Endothelial cell of umbilical vein (primary cell): ENCODE measurements at regions not wholly inside any gene's neighbourhood (a gene's known extent, or its start where the extent isn't known, plus 50 kb on each side); places are given as distances from the start of the nearest gene placed in this dataset.

ENCODE experiments used
- BruUV-seq: library from RNA; stranded (reverse); fragments of 400-500 nt; replicated peaks from 2 replicates; lab custom pipeline; 2021; lab: Mats Ljungman, UMichigan
- CTCF ChIA-PET: fragments of 300-600, 350-600 bp; sonication (Branson Sonifier 250); formaldehyde crosslinking; loops from one replicate; lab custom pipeline; 2021; ENCODE audit warnings: antibody characterized with exemption, inconsistent platforms; lab: Charles Lee
- POLR2A ChIA-PET: fragments of 300-600, 350-600 bp; sonication (Branson Sonifier 250); formaldehyde crosslinking; loops from one replicate; lab custom pipeline; 2021; ENCODE audit warnings: antibody characterized with exemption, inconsistent platforms; lab: Charles Lee
- DNase-seq: peaks from one replicate; pipeline ENCODE4 v3.0.0-alpha.2; 2011; ENCODE audit warnings: low read depth, low spot score
- FAIRE-seq: peaks from 2 replicates; lab custom pipeline; 2011; peaks lifted over from hg19 to GRCh38; lab: Jason Lieb, UNC
- H2AFZ ChIP-seq: 2 replicates; pipeline ENCODE4 v1.6.0; 2012; ENCODE audit warnings: low read depth, low read length, control low read depth, inconsistent platforms
- H3K27ac ChIP-seq: 2 replicates; pipeline ENCODE4 v1.5.1; 2011; ENCODE audit warnings: low read depth, mild to moderate bottlenecking, control low read depth, low read length, moderate library complexity; ENCODE audit not compliant: insufficient read depth
- H3K27me3 ChIP-seq, 2 experiments: 2 replicates each; pipeline versions ENCODE4 v1.6.0 to v1.6.1; 2011; ENCODE audit warnings: low read length in 2 of 2, mixed read lengths in 1 of 2; ENCODE audit not compliant: control insufficient read depth in 2 of 2, insufficient read depth in 2 of 2
- H3K36me3 ChIP-seq, 2 experiments: 2 replicates in 1 of 2; 3 replicates in 1 of 2; pipeline ENCODE4 v1.5.1; 2011; ENCODE audit warnings: low read length in 2 of 2, mild to moderate bottlenecking in 1 of 2, moderate library complexity in 1 of 2; ENCODE audit not compliant: control insufficient read depth in 2 of 2, insufficient read depth in 2 of 2; ENCODE audit errors: extremely low read depth in 1 of 2
- H3K4me1 ChIP-seq: 3 replicates; pipeline ENCODE4 v1.5.1; 2011; ENCODE audit warnings: mild to moderate bottlenecking, low read length; ENCODE audit not compliant: control insufficient read depth, insufficient read depth; ENCODE audit errors: extremely low read depth
- H3K4me2 ChIP-seq: 2 replicates; pipeline ENCODE4 v1.6.1; 2011; ENCODE audit warnings: low read length, control low read depth, mixed read lengths; ENCODE audit not compliant: insufficient read depth
- H3K4me3 ChIP-seq, 3 experiments: fragments of 200-600 bp in 1 of 3; sonication (generic), shearing (Covaris generic) in 1 of 3; replicated peaks in 1 of 3; 2 replicates each; pipeline ENCODE4 v1.5.1; 2011 to 2016; ENCODE audit warnings: control low read depth in 3 of 3, low read length in 3 of 3, mild to moderate bottlenecking in 2 of 3, inconsistent platforms in 1 of 3, low read depth in 1 of 3, moderate library complexity in 1 of 3; ENCODE audit not compliant: insufficient read depth in 1 of 3
- H3K79me2 ChIP-seq: 2 replicates; pipeline ENCODE4 v1.6.0; 2012; ENCODE audit warnings: low read length, inconsistent platforms; ENCODE audit not compliant: control insufficient read depth, insufficient read depth
- H3K9ac ChIP-seq: replicated peaks from 2 replicates; pipeline ENCODE3; 2011; ENCODE audit warnings: low read length, control low read depth; ENCODE audit not compliant: insufficient read depth; ENCODE audit errors: extremely low read depth
- H3K9me1 ChIP-seq: replicated peaks from 3 replicates; pipeline ENCODE4 v1.6.0; 2011; ENCODE audit warnings: mild to moderate bottlenecking, low read length; ENCODE audit not compliant: control insufficient read depth, insufficient read depth; ENCODE audit errors: extremely low read depth
- H3K9me3 ChIP-seq: replicated peaks from 2 replicates; pipeline ENCODE4 v1.5.1; 2012; ENCODE audit warnings: low read length, inconsistent platforms; ENCODE audit not compliant: control insufficient read depth, insufficient read depth
- H4K20me1 ChIP-seq: replicated peaks from 2 replicates; pipeline ENCODE3; 2011; ENCODE audit warnings: mild to moderate bottlenecking, low read length; ENCODE audit not compliant: control insufficient read depth, insufficient read depth; ENCODE audit errors: extremely low read depth
- EZH2 ChIP-seq: IDR thresholded peaks from 2 replicates; pipeline ENCODE4 v1.6.1; 2012; ENCODE audit warnings: borderline replicate concordance, low read depth, mild to moderate bottlenecking, moderate library complexity, low read length, inconsistent platforms; ENCODE audit not compliant: severe bottlenecking
- FOS ChIP-seq: IDR thresholded peaks from 2 replicates; pipeline ENCODE4 v1.6.1; 2011; ENCODE audit warnings: mild to moderate bottlenecking, low read length, moderate library complexity, borderline replicate concordance; ENCODE audit not compliant: insufficient read depth
- GATA2 ChIP-seq: IDR thresholded peaks from 2 replicates; pipeline ENCODE4 v1.7.0; 2011; ENCODE audit warnings: low read depth, mild to moderate bottlenecking, moderate library complexity, mixed read lengths, low read length; ENCODE audit not compliant: insufficient read length, insufficient read depth
- JUN ChIP-seq: IDR thresholded peaks from 2 replicates; pipeline ENCODE4 v1.6.1; 2011; ENCODE audit warnings: borderline replicate concordance, low read depth; ENCODE audit not compliant: insufficient read length, insufficient read depth
- MYC ChIP-seq: IDR thresholded peaks from one replicate; pipeline ENCODE4 v1.6.1; 2011; ENCODE audit warnings: mild to moderate bottlenecking, low read depth, low read length
- POLR2A ChIP-seq: IDR thresholded peaks from 2 replicates; pipeline ENCODE4 v1.6.1; 2012; ENCODE audit warnings: low read depth, mild to moderate bottlenecking, control low read depth, low read length
- POLR2AphosphoS5 ChIP-seq: IDR thresholded peaks from 2 replicates; pipeline ENCODE4 v1.6.1; 2012; ENCODE audit warnings: low read depth, mild to moderate bottlenecking, control low read depth, low read length, moderate library complexity; ENCODE audit not compliant: insufficient read depth
- dilution Hi-C: fragments of 300-500 bp; cut with MboI; formaldehyde crosslinking; loops from one replicate; pipeline ENCODE4 v1.15.0; 2019; ENCODE audit warnings: low sequenced_read_pairs; ENCODE audit not compliant: extremely low pct_ligation_motif_present
- intact Hi-C: fragments of 100-400 bp; cut with micrococcal nuclease; formaldehyde crosslinking; loops from one replicate; pipeline ENCODE4 v1.10.0; 2022
- TF ChIP-seq, protein P1 (sequence below), 2 donors: IDR thresholded peaks; 1 replicate in 1 of 2; 2 replicates in 1 of 2; pipeline ENCODE4 v1.5.1; 2011; ENCODE audit warnings: low read length in 2 of 2, mild to moderate bottlenecking in 2 of 2, moderate library complexity in 2 of 2, control low read depth in 1 of 2, inconsistent platforms in 1 of 2, low read depth in 1 of 2; ENCODE audit not compliant: insufficient read depth in 1 of 2; ENCODE audit errors: extremely low read depth in 1 of 2
- TF ChIP-seq, protein P2 (sequence below): IDR thresholded peaks from 2 replicates; pipeline ENCODE4 v1.6.1; 2011; ENCODE audit not compliant: insufficient read depth, insufficient read length

DNA sequence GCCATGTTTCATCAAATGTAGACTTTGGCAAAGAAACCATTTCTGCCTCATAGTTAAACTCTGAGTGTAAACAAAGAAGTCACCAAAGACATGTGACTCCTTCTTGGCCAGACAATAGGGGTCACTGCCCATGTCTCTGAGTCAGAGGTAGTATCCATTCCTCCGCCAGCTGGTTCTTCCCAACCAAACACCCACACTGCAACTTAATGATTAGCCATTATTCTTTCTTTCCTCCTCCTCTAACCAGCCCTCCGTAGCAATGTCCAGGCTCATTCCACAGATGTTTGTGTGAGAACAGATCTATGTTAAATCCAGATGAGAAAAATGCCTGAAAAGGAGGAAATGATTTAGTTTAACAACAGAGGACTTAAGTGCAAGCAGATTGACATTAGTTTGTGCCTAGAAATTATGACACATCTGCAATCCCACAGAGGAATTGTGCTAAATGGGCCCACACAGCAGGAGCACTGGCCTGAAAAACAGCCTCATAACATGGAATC, 127.9 kb upstream of the SH3BP4 start:
- Histone ChIP-seq H2AFZ (no peak overlapping the region), H3K27me3 (no peaks in the 10 kb centered on the region), H3K4me1 (peaks cover 24% of the 10 kb centered on the region), H3K4me3 (no peak overlapping the region), H3K9ac (peak overlapping the region; percentile 55), H3K27ac (peak overlapping the region; percentile 90), H4K20me1 (no peaks in the 10 kb centered on the region), H3K9me1 (no peaks in the 10 kb centered on the region), H3K79me2 (no peaks in the 10 kb centered on the region), H3K36me3 (no peaks in the 10 kb centered on the region), H3K9me3 (no peaks in the 10 kb centered on the region), H3K4me2 (peak overlapping the region; percentile 37)
- BruUV-seq = no TSS peak
- dilution Hi-C loops = no loop called here
- intact Hi-C loops = loop anchor here (1.0 to 10.0 kb wide), 10 partner anchors 16 to 569 kb away; no protein-coding TSS in a partner anchor
- CTCF ChIA-PET = interaction anchor here (0.8 to 2.4 kb wide), 8 partner anchors 10 to 283 kb away, joined by 3 to 20 read pairs (median 3); no protein-coding TSS in a partner anchor
- peak; percentile 100 for FAIRE-seq
- TF ChIP-seq GATA2 (peak; percentile 75), EZH2 (no peak), MYC (no peak), POLR2AphosphoS5 (peak; percentile 93), FOS (peak; percentile 97), POLR2A (peak; percentile 69), JUN (peak; percentile 96)
- TF ChIP-seq, protein P1, sequence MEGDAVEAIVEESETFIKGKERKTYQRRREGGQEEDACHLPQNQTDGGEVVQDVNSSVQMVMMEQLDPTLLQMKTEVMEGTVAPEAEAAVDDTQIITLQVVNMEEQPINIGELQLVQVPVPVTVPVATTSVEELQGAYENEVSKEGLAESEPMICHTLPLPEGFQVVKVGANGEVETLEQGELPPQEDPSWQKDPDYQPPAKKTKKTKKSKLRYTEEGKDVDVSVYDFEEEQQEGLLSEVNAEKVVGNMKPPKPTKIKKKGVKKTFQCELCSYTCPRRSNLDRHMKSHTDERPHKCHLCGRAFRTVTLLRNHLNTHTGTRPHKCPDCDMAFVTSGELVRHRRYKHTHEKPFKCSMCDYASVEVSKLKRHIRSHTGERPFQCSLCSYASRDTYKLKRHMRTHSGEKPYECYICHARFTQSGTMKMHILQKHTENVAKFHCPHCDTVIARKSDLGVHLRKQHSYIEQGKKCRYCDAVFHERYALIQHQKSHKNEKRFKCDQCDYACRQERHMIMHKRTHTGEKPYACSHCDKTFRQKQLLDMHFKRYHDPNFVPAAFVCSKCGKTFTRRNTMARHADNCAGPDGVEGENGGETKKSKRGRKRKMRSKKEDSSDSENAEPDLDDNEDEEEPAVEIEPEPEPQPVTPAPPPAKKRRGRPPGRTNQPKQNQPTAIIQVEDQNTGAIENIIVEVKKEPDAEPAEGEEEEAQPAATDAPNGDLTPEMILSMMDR (IDR thresholded peaks at IDR 0.05; ENCODE audit: extremely low read depth in 1 of 2, insufficient read depth in 1 of 2, low read depth in 1 of 2, low read length in 2 of 2) = no peak
- TF ChIP-seq, protein P2, sequence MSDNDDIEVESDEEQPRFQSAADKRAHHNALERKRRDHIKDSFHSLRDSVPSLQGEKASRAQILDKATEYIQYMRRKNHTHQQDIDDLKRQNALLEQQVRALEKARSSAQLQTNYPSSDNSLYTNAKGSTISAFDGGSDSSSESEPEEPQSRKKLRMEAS = peak; percentile 62
- POLR2A ChIA-PET = interaction anchor here (0.5 to 1.1 kb wide), 5 partner anchors 56 to 566 kb away, joined by 3 to 6 read pairs (median 3); no protein-coding TSS in a partner anchor
- peak; percentile 98 for DNase-seq
